Esophagus squamous epithelium (tissue), 5 donors: ENCODE measurements at regions not wholly inside any gene's neighbourhood (a gene's known extent, or its start where the extent isn't known, plus 50 kb on each side); places are given as distances from the start of the nearest gene placed in this dataset.

Experiments
- DNase-seq: peaks from one replicate; lab custom pipeline; 2025; lab: John Stamatoyannopoulos, UW
- H3K27ac ChIP-seq, 4 donors: fragments of 200-600 bp; sonication (generic); one replicate each; pipeline ENCODE4 v1.5.1; 2016 to 2019; ENCODE audit warnings: mild to moderate bottlenecking in 1 of 4
- H3K27me3 ChIP-seq, 4 donors: fragments of 200-600 bp; sonication (generic); 1 replicate in 3 of 4; 2 replicates in 1 of 4; pipeline versions ENCODE4 v1.5.1 to v1.6.0; 2017 to 2021; ENCODE audit warnings: antibody characterized with exemption in 1 of 4
- H3K36me3 ChIP-seq, 3 donors: fragments of 200-600 bp; sonication (generic); one replicate each; pipeline ENCODE4 v1.5.1; 2016 to 2019
- H3K4me1 ChIP-seq, 3 donors: fragments of 200-600 bp; sonication (generic); one replicate each; pipeline ENCODE4 v1.5.1; 2017 to 2019
- H3K4me3 ChIP-seq, 4 donors: fragments of 200-600 bp; sonication (generic); 1 replicate in 3 of 4; 2 replicates in 1 of 4; pipeline ENCODE4 v1.5.1; 2016 to 2019; ENCODE audit warnings: mild to moderate bottlenecking in 2 of 4, moderate library complexity in 1 of 4
- H3K9me3 ChIP-seq, 3 donors: fragments of 200-600 bp; sonication (generic); one replicate each; pipeline ENCODE4 v1.5.1; 2016 to 2019
- POLR2A ChIP-seq, 4 donors: fragments of 450-650 bp; IDR thresholded peaks; one replicate each; pipeline ENCODE4 v1.6.1; 2017; ENCODE audit warnings: antibody characterized with exemption in 4 of 4, mild to moderate bottlenecking in 4 of 4, moderate library complexity in 3 of 4
- WGBS, 2 donors: methylation state at CpG; one replicate each; pipeline ENCODE4 v1.1.5; 2018; 5-methylcytosine and 5-hydroxymethylcytosine counted together
- intact Hi-C: fragments of 100-400 bp; cut with DNase I; formaldehyde crosslinking; loops from one replicate; pipeline ENCODE4 v1.15.0; 2022
- TF ChIP-seq, protein P1 (sequence below), 6 experiments: fragments of 450-650 bp in 4 of 6; fragments of 200-600 bp in 2 of 6; sonication (generic) in 2 of 6; IDR thresholded peaks; one replicate each; pipeline ENCODE4 v1.5.1; 2016 to 2019; ENCODE audit warnings: antibody characterized with exemption in 6 of 6, mild to moderate bottlenecking in 4 of 6, moderate library complexity in 4 of 6
- donor health status: DM: yes; HTN: yes; CAD: no.

- Histone ChIP-seq H3K36me3 (no peaks in the 10 kb centered on the region), H3K4me3 (peak overlapping the region; percentile 65 to 96 (median 92)), H3K9me3 (no peaks in the 10 kb centered on the region), H3K27ac (peak overlapping the region; percentile 94 to 100 (median 99)), H3K27me3 (no peaks in the 10 kb centered on the region), H3K4me1 (peaks cover 4 to 50% (median 15%) of the 10 kb centered on the region in 3 donors)
- peak in 2 of 4 donors; percentile 67 to 74 for TF ChIP-seq POLR2A (IDR thresholded peaks at IDR 0.05)
- TF ChIP-seq, protein P1, sequence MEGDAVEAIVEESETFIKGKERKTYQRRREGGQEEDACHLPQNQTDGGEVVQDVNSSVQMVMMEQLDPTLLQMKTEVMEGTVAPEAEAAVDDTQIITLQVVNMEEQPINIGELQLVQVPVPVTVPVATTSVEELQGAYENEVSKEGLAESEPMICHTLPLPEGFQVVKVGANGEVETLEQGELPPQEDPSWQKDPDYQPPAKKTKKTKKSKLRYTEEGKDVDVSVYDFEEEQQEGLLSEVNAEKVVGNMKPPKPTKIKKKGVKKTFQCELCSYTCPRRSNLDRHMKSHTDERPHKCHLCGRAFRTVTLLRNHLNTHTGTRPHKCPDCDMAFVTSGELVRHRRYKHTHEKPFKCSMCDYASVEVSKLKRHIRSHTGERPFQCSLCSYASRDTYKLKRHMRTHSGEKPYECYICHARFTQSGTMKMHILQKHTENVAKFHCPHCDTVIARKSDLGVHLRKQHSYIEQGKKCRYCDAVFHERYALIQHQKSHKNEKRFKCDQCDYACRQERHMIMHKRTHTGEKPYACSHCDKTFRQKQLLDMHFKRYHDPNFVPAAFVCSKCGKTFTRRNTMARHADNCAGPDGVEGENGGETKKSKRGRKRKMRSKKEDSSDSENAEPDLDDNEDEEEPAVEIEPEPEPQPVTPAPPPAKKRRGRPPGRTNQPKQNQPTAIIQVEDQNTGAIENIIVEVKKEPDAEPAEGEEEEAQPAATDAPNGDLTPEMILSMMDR (IDR thresholded peaks at IDR 0.05): no peak
- no peak for DNase-seq
- WGBS, 2 donors: no CpG with 5 or more reads among the region's 96 CpGs
- intact Hi-C loops: no loop called here
Observed at GRCh38 chr14:71320734-71321573, 413.7 kb downstream of the PCNX1 start.

GRCh38 chr14:71321574-71322315 is 414.5 kb downstream of the PCNX1 start:
- intact Hi-C loops: no loop called here
- 2 to 10% methylated on average over 14 to 24 of the region's 25 CpGs for WGBS, 2 donors
- no peak for DNase-seq

DNA sequence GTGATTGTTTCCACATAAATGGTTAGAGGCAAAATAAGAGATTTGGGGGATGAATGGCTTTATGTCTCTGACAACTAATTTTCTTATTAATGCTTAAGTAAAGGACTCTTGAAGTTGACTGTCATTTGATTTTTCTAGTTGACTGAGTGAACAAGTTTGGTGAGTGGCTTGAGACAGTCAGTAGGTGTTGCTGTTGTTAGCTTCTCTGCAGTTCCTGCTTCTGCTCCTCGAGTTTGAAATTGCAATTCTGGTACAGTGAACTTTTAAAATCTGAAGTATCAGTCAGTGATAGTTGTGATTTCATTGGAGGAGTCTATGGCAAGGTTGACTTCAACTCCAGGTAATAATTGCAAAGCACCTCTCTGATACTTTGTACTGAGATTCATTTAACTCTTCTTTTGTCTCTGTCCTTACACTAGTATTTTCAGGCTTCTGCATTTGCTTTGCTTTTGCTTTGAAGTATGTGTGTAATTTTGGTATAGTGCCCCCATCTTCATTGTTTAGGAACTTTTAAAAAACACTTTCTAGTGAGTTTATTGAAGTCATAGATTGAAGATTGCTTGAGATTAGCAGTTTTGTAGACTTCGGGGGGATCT is 415.5 kb downstream of the PCNX1 start:
- no peaks in the 10 kb centered on the region for H3K36me3 ChIP-seq
- no peaks in the 10 kb centered on the region for H3K9me3 ChIP-seq
- 40 to 44% methylated on average over 2 of the region's 2 CpGs for WGBS, 2 donors
- TF ChIP-seq POLR2A (IDR thresholded peaks at IDR 0.05): no peak
- TF ChIP-seq, protein P1 (IDR thresholded peaks at IDR 0.05): peak; percentile 34 to 62 (median 48)
- no peak for DNase-seq
- no peaks in the 10 kb centered on the region for H3K27me3 ChIP-seq
- intact Hi-C loops: no loop called here
- peak overlapping the region in 3 of 4 donors; percentile 99 to 100 (median 99) for H3K27ac ChIP-seq
- peaks cover 4 to 54% (median 15%) of the 10 kb centered on the region in 3 donors for H3K4me1 ChIP-seq
- H3K4me3 ChIP-seq: peak overlapping the region in 3 of 4 donors; percentile 13 to 96 (median 93)

More at GRCh38 chr14:71321574-71322315, 414.5 kb downstream of the PCNX1 start:
- no peaks in the 10 kb centered on the region for H3K9me3 ChIP-seq
- H3K27me3 ChIP-seq: no peaks in the 10 kb centered on the region
- H3K36me3 ChIP-seq: no peaks in the 10 kb centered on the region
- no peak for TF ChIP-seq POLR2A (IDR thresholded peaks at IDR 0.05)
- TF ChIP-seq, protein P1 (IDR thresholded peaks at IDR 0.05): no peak
- peaks cover 4 to 54% (median 15%) of the 10 kb centered on the region in 3 donors for H3K4me1 ChIP-seq
- peak overlapping the region; percentile 65 to 96 (median 92) for H3K4me3 ChIP-seq
- H3K27ac ChIP-seq: peak overlapping the region; percentile 94 to 100 (median 99)

DNA sequence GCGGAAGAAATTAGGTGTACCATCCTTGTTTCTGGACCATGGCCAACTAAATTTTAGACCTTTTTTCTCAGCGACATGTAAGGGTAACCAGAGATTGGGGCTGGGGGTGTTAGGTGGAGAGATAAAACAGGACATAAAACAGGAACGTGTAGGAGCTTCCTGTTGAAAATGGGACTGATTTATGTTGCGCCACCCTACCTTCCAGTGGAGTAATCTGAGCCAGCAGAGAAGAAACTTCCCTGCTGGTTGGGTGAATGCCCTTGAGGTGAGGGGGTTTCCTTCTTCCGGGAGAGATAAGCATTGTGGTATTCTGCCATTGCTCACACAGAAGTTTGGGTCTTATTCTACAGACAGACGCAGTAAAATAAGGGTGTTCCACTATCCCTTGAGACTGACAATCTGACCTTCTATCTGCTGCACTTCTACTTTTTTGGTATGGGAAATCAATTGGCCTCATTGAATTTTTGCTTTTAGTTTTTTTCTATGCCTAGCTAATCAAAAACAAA is 417.6 kb downstream of the PCNX1 start:
- Histone ChIP-seq H3K4me3 (no peak overlapping the region), H3K27me3 (no peaks in the 10 kb centered on the region), H3K4me1 (peaks cover 0 to 48% (median 11%) of the 10 kb centered on the region in 3 donors), H3K27ac (no peak overlapping the region), H3K9me3 (no peaks in the 10 kb centered on the region), H3K36me3 (no peaks in the 10 kb centered on the region)
- intact Hi-C loops: no loop called here
- WGBS, 2 donors: 58 to 60% methylated on average over 6 of the region's 6 CpGs
- no peak for DNase-seq
- TF ChIP-seq, protein P1 (IDR thresholded peaks at IDR 0.05): no peak
- TF ChIP-seq POLR2A (IDR thresholded peaks at IDR 0.05): no peak
